AG04449 (cell line): ENCODE measurements at regions not wholly inside any gene's neighbourhood (a gene's known extent, or its start where the extent isn't known, plus 50 kb on each side); places are given as distances from the start of the nearest gene placed in this dataset.

Experiments used
- CTCF ChIA-PET: fragments of 350-600 bp; formaldehyde crosslinking; extraction: SDS; loops from one replicate; lab custom pipeline; 2021; ENCODE audit warnings: antibody characterized with exemption; lab: Yijun Ruan, JAX
- POLR2A ChIA-PET: fragments of 400-600, 350-600 bp; formaldehyde crosslinking; extraction: SDS; loops from one replicate; lab custom pipeline; 2020; ENCODE audit warnings: antibody characterized with exemption, inconsistent platforms; lab: Yijun Ruan, JAX
- DNase-seq: peaks from one replicate; pipeline ENCODE4 v3.0.0-alpha.2; 2010; ENCODE audit warnings: low read depth, low spot score
- H3K4me3 ChIP-seq: 2 replicates; pipeline ENCODE4 v1.5.1; 2011; ENCODE audit warnings: low read depth, mild to moderate bottlenecking, control low read depth, low read length
- CTCF ChIP-seq: IDR thresholded peaks from one replicate; pipeline ENCODE4 v1.5.1; 2011; ENCODE audit warnings: mild to moderate bottlenecking, moderate library complexity, low read length, control low read depth, inconsistent platforms; ENCODE audit not compliant: insufficient read depth; ENCODE audit errors: missing control alignments

DNA sequence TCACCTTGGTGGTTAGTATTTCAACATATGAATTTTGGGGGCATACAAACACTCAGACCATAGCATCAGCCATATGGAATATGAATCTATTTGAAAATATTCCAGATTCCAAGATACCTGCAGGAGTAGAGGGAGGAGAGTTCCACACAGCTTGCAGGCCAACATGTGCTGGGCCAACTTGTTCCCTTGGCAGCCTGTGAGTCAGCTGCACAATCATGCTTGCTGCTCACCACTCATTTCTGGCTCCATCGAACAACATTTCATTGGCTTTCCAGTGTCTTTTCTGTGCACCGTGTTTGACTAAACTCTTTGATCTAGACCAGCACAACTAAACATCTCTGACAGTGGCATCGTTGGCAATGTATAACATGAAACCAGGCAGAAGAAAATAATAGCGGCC, 282.5 kb upstream of the RASGEF1B start:
- POLR2A ChIA-PET, result no interaction called here
- CTCF ChIA-PET, result no interaction called here
- TF ChIP-seq CTCF, result no peak
- DNase-seq, result no peak
- H3K4me3 ChIP-seq, result no peak overlapping the region

- TF ChIP-seq CTCF, result no peak
- ChIA-PET POLR2A (no interaction called here), CTCF (no interaction called here)
- DNase-seq, result no peak
- no peak overlapping the region for H3K4me3 ChIP-seq
These were observed 280.0 kb upstream of the RASGEF1B start for GRCh38 chr4:81751531-81752289.

DNA sequence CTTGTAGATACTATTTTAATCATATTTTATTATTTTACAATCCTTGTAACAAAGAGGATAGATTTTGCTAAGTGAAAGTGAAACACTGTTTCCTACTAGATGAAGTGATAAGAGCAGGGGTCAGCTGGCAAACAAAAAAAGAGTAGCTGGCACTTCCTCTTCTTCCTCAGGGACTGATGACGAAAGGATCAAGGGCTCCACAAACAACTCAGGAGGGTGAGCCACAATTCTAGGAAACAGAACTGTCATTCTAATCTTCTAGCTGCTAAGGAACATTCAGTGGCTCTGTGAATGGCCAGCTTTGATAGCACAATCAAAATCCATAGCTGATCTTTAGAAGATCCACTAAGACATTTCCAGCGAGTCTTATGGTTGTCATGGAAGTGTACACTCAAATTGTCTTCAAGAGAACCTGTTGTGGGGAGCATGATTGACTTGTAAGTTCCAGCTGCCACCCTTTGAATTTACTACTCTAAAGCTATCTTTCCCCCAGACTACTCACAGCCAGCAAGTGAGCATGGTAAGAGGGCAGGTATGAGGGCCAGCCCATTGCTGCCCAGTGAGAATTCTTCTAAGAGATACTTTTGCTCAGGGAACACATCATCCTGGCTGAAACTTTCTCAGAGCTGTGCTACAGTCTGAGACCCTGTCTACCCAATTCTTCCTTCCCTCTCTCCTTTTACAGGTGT, 275.7 kb upstream of the RASGEF1B start:
- H3K4me3 ChIP-seq, result no peak overlapping the region
- POLR2A ChIA-PET, result no interaction called here
- DNase-seq, result no peak
- TF ChIP-seq CTCF, result no peak
- CTCF ChIA-PET, result no interaction called here

- ChIA-PET POLR2A (no interaction called here), CTCF (no interaction called here)
- TF ChIP-seq CTCF, result no peak
- H3K4me3 ChIP-seq, result no peak overlapping the region
- DNase-seq, result no peak
These were observed 275.1 kb upstream of the RASGEF1B start for GRCh38 chr4:81746773-81747172.

DNA sequence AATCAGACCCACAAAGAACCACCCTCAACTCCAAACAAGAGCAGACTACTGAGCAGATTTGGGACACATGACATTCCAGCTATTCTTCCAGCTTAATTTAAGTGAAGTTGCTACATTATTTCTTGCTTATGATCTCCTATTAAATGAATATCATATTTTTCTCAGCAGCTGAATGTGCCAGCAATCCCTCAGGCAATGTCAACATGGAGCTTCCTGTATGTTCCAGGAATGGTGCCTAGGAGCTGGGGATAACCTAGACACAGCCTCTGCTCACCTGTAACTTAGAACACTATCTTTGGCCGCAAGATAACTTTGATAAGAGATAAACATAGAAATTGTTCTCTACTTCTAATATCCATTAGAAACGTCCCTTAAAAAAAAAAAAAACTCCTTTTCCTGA, 274.4 kb upstream of the RASGEF1B start:
- CTCF ChIA-PET, result no interaction called here
- no peak overlapping the region for H3K4me3 ChIP-seq
- DNase-seq, result no peak
- POLR2A ChIA-PET, result no interaction called here
- no peak for TF ChIP-seq CTCF

DNA sequence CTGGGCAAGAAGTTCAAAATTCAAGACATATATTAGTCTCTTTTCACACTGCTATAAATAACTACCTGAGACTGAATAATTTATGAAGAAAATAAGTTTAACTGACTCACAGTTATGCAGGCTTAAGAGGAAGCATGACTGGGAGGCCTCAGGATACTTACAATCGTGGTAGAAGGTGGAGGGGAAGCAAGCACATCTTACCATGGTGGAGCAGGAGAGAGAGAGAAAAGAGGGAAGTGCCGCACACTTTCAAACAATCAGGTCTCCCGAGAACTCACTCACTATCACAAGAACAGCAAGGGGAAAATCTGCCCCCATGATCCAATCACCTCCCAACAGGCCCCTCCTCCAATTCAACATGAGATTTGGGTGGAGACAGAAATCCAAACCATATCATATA, 273.3 kb upstream of the RASGEF1B start:
- POLR2A ChIA-PET, result no interaction called here
- H3K4me3 ChIP-seq, result no peak overlapping the region
- DNase-seq, result no peak
- CTCF ChIA-PET, result no interaction called here
- no peak for TF ChIP-seq CTCF
